Pons (tissue), 1 donor: ENCODE measurements at regions not wholly inside any gene's neighbourhood (a gene's known extent, or its start where the extent isn't known, plus 50 kb on each side); places are given as distances from the start of the nearest gene placed in this dataset.
"Not testable (repeated sequence)": the region's sequence is repeated elsewhere in the genome, so short reads cannot be mapped to it uniquely, and the experiment has no call there.

Source experiments
- DNase-seq: peaks from one replicate; pipeline ENCODE4 v3.0.0-alpha.2; 2016; ENCODE audit warnings: low spot score

GRCh38 chr14:43052897-43053296, 1446.2 kb downstream of the LRFN5 start:
- no peak for DNase-seq

- DNase-seq, result no peak
These were observed 1437.2 kb downstream of the LRFN5 start for GRCh38 chr14:43043850-43044249.

GRCh38 chr14:43042408-43042807, 1435.7 kb downstream of the LRFN5 start:
- DNase-seq, result no peak

GRCh38 chr14:43041976-43042375, 1435.3 kb downstream of the LRFN5 start:
- no peak for DNase-seq

GRCh38 chr14:43041207-43041606, 1434.5 kb downstream of the LRFN5 start:
- DNase-seq, result no peak

- no peak for DNase-seq
These were observed 1433.2 kb downstream of the LRFN5 start for GRCh38 chr14:43039881-43040280.

GRCh38 chr14:43031598-43031997, 1424.9 kb downstream of the LRFN5 start:
- DNase-seq, result no peak

- DNase-seq, result no peak
These were observed 1415.6 kb downstream of the LRFN5 start for GRCh38 chr14:43022094-43022800.

- DNase-seq, result no peak
These were observed 1413.2 kb downstream of the LRFN5 start for GRCh38 chr14:43019826-43020225.

- no peak for DNase-seq
These were observed 1407.7 kb downstream of the LRFN5 start for GRCh38 chr14:43014338-43014737.

GRCh38 chr14:43012817-43013216, 1406.1 kb downstream of the LRFN5 start:
- DNase-seq, result no peak

- peak; percentile 56 for DNase-seq
These were observed 1399.1 kb downstream of the LRFN5 start for GRCh38 chr14:43005807-43006206.

GRCh38 chr14:43003845-43004244, 1397.2 kb downstream of the LRFN5 start:
- DNase-seq, result no peak

GRCh38 chr14:43001731-43002130, 1395.1 kb downstream of the LRFN5 start:
- DNase-seq, result no peak

- no peak for DNase-seq
These were observed 1387.5 kb downstream of the LRFN5 start for GRCh38 chr14:42994051-42994736.

- DNase-seq, result no peak
These were observed 1386.3 kb downstream of the LRFN5 start for GRCh38 chr14:42992930-42993329.

- DNase-seq, result no peak
These were observed 1373.7 kb downstream of the LRFN5 start for GRCh38 chr14:42980419-42980818.

- not testable (repeated sequence) for DNase-seq
These were observed 1366.5 kb downstream of the LRFN5 start for GRCh38 chr14:42973171-42973570.

- peak; percentile 93 for DNase-seq
These were observed 1358.8 kb downstream of the LRFN5 start for GRCh38 chr14:42965512-42965911.

- DNase-seq, result no peak
These were observed 1354.8 kb downstream of the LRFN5 start for GRCh38 chr14:42961509-42961908.

GRCh38 chr14:42950363-42950762, 1343.7 kb downstream of the LRFN5 start:
- DNase-seq, result no peak

GRCh38 chr14:42947991-42948390, 1341.3 kb downstream of the LRFN5 start:
- no peak for DNase-seq

GRCh38 chr14:42944284-42944683, 1337.6 kb downstream of the LRFN5 start:
- no peak for DNase-seq

GRCh38 chr14:42931308-42931707, 1324.6 kb downstream of the LRFN5 start:
- DNase-seq, result no peak
